Duodenal mucosa (tissue), 2 donors: ENCODE measurements at regions not wholly inside any gene's neighbourhood (a gene's known extent, or its start where the extent isn't known, plus 50 kb on each side); places are given as distances from the start of the nearest gene placed in this dataset.

Experiments used
- H3K27ac ChIP-seq: one replicate; pipeline ENCODE4 v1.7.0; 2013; ENCODE audit warnings: low read depth, low read length
- H3K27me3 ChIP-seq, 2 donors: one replicate each; pipeline ENCODE4 v1.7.0; 2013; ENCODE audit warnings: low read length in 2 of 2, control low read depth in 1 of 2; ENCODE audit not compliant: insufficient read depth in 2 of 2, control insufficient read depth in 1 of 2
- H3K36me3 ChIP-seq, 2 donors: one replicate each; pipeline ENCODE4 v1.7.0; 2013; ENCODE audit warnings: low read length in 2 of 2, control low read depth in 1 of 2; ENCODE audit not compliant: insufficient read depth in 2 of 2, control insufficient read depth in 1 of 2
- H3K4me1 ChIP-seq, 2 donors: one replicate each; pipeline ENCODE4 v1.7.0; 2013; ENCODE audit warnings: low read length in 2 of 2, control low read depth in 1 of 2; ENCODE audit not compliant: insufficient read depth in 2 of 2, control insufficient read depth in 1 of 2
- H3K4me3 ChIP-seq, 2 donors: one replicate each; pipeline ENCODE4 v1.7.0; 2013; ENCODE audit warnings: low read length in 2 of 2, low read depth in 1 of 2
- H3K9ac ChIP-seq, 2 donors: one replicate each; pipeline ENCODE4 v1.7.0; 2013; ENCODE audit warnings: low read length in 2 of 2, low read depth in 1 of 2
- H3K9me3 ChIP-seq, 2 donors: one replicate each; pipeline ENCODE4 v1.7.0; 2013; ENCODE audit warnings: low read length in 2 of 2, control low read depth in 1 of 2; ENCODE audit not compliant: control insufficient read depth in 1 of 2

- peaks cover 8% of the 10 kb centered on the region in 2 donors for H3K4me1 ChIP-seq
- no peaks in the 10 kb centered on the region for H3K36me3 ChIP-seq
- no peak overlapping the region for H3K27ac ChIP-seq
- no peaks in the 10 kb centered on the region for H3K27me3 ChIP-seq
- H3K9me3 ChIP-seq: no peaks in the 10 kb centered on the region
- H3K4me3 ChIP-seq: no peak overlapping the region
- no peak overlapping the region for H3K9ac ChIP-seq
These were observed 84.9 kb upstream of the CLMN start for GRCh38 chr14:95404583-95404982.

- H3K4me1 ChIP-seq: no peaks in the 10 kb centered on the region
- H3K36me3 ChIP-seq: no peaks in the 10 kb centered on the region
- H3K27ac ChIP-seq: no peak overlapping the region
- no peak overlapping the region for H3K4me3 ChIP-seq
- H3K27me3 ChIP-seq: no peaks in the 10 kb centered on the region
- no peak overlapping the region for H3K9ac ChIP-seq
- H3K9me3 ChIP-seq: no peaks in the 10 kb centered on the region
These were observed 82.9 kb upstream of the CLMN start for GRCh38 chr14:95402578-95402977.

GRCh38 chr14:95402176-95402575 lies 82.5 kb upstream of the CLMN start:
- Histone ChIP-seq H3K27me3 (no peaks in the 10 kb centered on the region), H3K36me3 (no peaks in the 10 kb centered on the region), H3K9me3 (no peaks in the 10 kb centered on the region), H3K4me1 (no peaks in the 10 kb centered on the region), H3K27ac (no peak overlapping the region), H3K9ac (no peak overlapping the region), H3K4me3 (no peak overlapping the region)

GRCh38 chr14:95398630-95399547 lies 79.2 kb upstream of the CLMN start:
- Histone ChIP-seq H3K9ac (no peak overlapping the region), H3K27me3 (no peaks in the 10 kb centered on the region), H3K9me3 (no peaks in the 10 kb centered on the region), H3K36me3 (no peaks in the 10 kb centered on the region), H3K27ac (no peak overlapping the region), H3K4me3 (no peak overlapping the region), H3K4me1 (no peaks in the 10 kb centered on the region)

GRCh38 chr14:95397325-95397724 lies 77.6 kb upstream of the CLMN start:
- H3K9ac ChIP-seq: no peak overlapping the region

GRCh38 chr14:95396221-95396620 lies 76.5 kb upstream of the CLMN start:
- no peak overlapping the region for H3K4me3 ChIP-seq
- H3K9ac ChIP-seq: no peak overlapping the region
- H3K36me3 ChIP-seq: no peaks in the 10 kb centered on the region
- H3K27me3 ChIP-seq: no peaks in the 10 kb centered on the region
- H3K9me3 ChIP-seq: no peaks in the 10 kb centered on the region
- no peak overlapping the region for H3K27ac ChIP-seq
- H3K4me1 ChIP-seq: no peaks in the 10 kb centered on the region

More at GRCh38 chr14:95397325-95397724, 77.6 kb upstream of the CLMN start:
- no peak overlapping the region for H3K27ac ChIP-seq
- no peaks in the 10 kb centered on the region for H3K36me3 ChIP-seq
- no peaks in the 10 kb centered on the region for H3K4me1 ChIP-seq
- H3K27me3 ChIP-seq: no peaks in the 10 kb centered on the region
- no peak overlapping the region for H3K4me3 ChIP-seq
- no peaks in the 10 kb centered on the region for H3K9me3 ChIP-seq

- Histone ChIP-seq H3K4me3 (no peak overlapping the region), H3K36me3 (no peaks in the 10 kb centered on the region), H3K4me1 (no peaks in the 10 kb centered on the region), H3K27me3 (no peaks in the 10 kb centered on the region), H3K9ac (no peak overlapping the region), H3K27ac (no peak overlapping the region), H3K9me3 (no peaks in the 10 kb centered on the region)
These were observed 75.5 kb upstream of the CLMN start for GRCh38 chr14:95395098-95395737.

- Histone ChIP-seq H3K9ac (no peak overlapping the region), H3K27ac (no peak overlapping the region), H3K9me3 (no peaks in the 10 kb centered on the region), H3K4me1 (no peaks in the 10 kb centered on the region), H3K36me3 (no peaks in the 10 kb centered on the region), H3K27me3 (no peaks in the 10 kb centered on the region), H3K4me3 (no peak overlapping the region)
These were observed 74.8 kb upstream of the CLMN start for GRCh38 chr14:95394297-95395097.

GRCh38 chr14:95392841-95393240 lies 73.1 kb upstream of the CLMN start:
- Histone ChIP-seq H3K27me3 (no peaks in the 10 kb centered on the region), H3K4me3 (no peak overlapping the region), H3K27ac (no peak overlapping the region), H3K36me3 (no peaks in the 10 kb centered on the region), H3K9ac (no peak overlapping the region), H3K4me1 (no peaks in the 10 kb centered on the region), H3K9me3 (no peaks in the 10 kb centered on the region)

- H3K27ac ChIP-seq: no peak overlapping the region
- no peak overlapping the region for H3K9ac ChIP-seq
- no peaks in the 10 kb centered on the region for H3K36me3 ChIP-seq
- no peaks in the 10 kb centered on the region for H3K4me1 ChIP-seq
- no peak overlapping the region for H3K4me3 ChIP-seq
- H3K9me3 ChIP-seq: no peaks in the 10 kb centered on the region
- H3K27me3 ChIP-seq: no peaks in the 10 kb centered on the region
These were observed 71.6 kb upstream of the CLMN start for GRCh38 chr14:95391331-95391730.
